Fibroblast of skin of left biceps (primary cell): ENCODE measurements at regions not wholly inside any gene's neighbourhood (a gene's known extent, or its start where the extent isn't known, plus 50 kb on each side); places are given as distances from the start of the nearest gene placed in this dataset.

Experiments
- DNase-seq, 2 experiments: peaks; one replicate each; pipeline ENCODE4 v3.0.0-alpha.2; 2013; ENCODE audit warnings: low read depth in 2 of 2

DNA sequence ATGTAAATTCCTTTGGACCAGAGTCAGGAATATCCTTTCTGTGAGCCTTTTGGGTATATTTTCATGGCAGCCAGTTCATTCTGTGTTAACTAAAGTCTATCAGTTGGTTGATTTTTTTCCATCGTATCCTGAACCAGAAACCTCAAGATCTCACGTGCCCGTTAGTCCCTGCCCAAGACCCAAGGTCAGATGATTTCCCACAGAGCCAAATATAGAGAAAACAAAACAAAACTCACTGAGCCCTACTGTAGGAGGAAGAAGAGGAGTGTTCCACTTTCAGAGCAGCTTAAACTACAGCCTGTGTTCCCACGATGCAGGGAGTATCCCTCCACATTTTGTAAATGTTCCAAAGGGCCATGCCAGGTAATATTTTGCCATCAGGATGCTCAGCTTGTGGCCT is 96.0 kb upstream of the ADO start:
- no peak for DNase-seq

DNA sequence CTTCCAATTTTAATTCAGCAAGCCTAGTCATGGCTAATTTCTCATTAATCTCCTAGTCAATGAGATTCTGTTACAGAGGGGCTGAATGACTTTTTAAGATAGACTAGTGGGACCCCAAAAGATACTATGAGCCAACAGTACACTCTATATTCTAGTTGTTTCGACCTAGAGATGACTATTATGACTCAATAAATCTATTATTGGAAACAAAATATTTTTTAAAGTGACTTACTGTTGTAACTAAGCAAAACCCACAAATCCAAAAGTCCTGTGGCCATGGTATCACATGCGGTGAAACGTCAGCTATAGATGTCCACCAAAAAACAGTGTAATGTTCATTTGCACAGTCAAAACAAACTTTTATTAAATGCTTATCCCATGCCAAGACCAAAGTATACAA is 95.3 kb upstream of the ADO start:
- DNase-seq = no peak

DNA sequence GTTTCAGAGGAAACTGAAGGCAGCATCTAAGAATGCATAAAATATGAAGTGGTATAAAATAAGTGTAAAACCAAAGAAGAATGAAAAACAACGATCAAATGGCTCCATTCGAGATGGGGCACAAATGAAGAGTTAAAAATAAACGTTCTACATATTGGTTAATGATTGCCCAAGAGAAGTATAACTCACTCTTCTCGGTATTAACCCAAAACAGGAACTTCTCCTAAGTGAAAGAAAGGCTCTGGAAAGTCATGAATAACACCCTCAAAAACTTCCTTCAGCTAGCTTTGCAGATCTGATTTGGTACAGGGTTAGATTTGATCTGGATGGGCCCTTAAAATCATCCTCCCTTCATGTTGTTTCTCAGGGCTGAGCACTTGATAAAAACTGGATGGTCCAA is 94.3 kb upstream of the ADO start:
- DNase-seq = no peak

GRCh38 chr10:62715383-62715782 is 89.1 kb upstream of the ADO start:
- no peak for DNase-seq

DNA sequence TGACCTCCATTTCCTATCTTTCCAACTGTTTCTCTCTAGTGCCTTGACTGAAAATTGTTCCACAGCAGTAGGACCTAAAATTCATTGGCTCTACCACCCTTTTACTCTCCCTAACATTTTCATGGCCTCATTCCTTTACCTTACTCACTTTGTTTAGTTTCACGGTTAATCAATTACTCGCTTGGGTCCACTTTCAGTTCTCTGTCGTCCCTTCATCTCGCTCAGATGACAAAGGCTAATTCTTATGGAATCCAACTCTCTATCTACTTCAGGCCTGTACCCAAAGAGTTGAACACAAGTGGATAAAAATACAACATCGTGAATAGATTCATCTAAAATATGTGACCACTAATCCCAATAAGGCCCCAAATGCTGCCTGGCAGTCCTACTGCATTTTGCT is 85.9 kb upstream of the ADO start:
- DNase-seq = no peak

GRCh38 chr10:62719061-62719460 is 85.5 kb upstream of the ADO start:
- DNase-seq = no peak

DNA sequence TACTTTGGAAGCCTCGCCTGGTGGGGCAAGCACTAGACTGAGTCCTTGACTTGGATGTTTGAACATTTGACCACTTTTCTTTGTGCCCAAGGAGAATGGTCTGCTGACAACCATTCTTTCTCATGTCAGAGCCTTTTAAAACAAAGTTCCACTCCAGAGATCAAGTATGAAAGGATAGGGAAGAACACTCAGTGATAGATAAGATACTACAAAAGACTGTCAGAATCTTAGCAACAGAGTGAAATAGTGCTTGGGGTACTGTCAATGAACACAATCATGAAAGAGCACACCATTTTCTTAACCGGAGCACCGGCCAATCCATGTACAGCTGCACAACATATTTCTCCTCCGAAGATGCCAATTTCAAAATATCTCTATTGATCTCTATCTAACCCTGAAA is 82.8 kb upstream of the ADO start:
- DNase-seq = no peak

- no peak for DNase-seq
Measured at GRCh38 chr10:62723375-62723774, 81.1 kb upstream of the ADO start.

GRCh38 chr10:62724465-62724864 is 80.1 kb upstream of the ADO start:
- DNase-seq = no peak

DNA sequence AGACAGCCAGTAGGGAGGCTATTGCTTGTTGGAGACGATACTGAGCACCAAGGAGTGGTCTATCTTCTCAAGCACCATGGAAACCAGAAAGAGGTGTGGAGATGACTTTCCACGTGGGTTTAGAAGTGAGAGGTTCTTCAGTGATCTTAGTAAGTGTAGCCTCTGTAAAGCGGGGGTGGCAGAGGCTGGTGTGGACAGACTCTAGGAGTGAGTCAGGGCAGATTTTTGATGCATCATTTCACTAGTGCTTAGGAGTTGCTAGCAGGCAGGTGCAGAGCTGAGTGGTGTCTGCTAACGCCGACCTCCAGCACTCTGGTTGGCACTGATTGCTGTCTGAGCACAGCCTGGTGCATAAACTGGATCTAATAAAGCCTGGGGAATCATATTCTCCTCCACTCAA is 78.4 kb upstream of the ADO start:
- DNase-seq = no peak

DNA sequence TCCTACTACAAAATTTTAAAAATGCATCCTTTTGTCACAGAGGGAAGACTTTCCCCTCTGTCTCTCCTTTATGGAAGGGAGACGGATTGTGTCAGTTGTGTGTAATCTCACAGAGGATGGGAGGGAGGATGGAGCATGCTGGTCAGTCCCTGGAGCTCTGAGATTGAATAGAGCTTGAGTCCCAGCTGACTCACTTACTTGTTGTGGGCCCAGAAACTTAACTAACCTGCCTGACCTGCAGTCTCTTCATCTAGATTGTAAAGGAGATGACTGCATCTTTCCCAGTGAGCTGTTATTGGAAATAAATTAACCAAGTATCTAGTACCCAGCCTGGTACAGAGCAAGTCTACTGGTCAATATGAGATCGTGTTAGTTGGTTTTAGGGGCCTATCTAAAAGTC is 77.9 kb upstream of the ADO start:
- DNase-seq = no peak

GRCh38 chr10:62727934-62728333 is 76.6 kb upstream of the ADO start:
- DNase-seq = no peak

DNA sequence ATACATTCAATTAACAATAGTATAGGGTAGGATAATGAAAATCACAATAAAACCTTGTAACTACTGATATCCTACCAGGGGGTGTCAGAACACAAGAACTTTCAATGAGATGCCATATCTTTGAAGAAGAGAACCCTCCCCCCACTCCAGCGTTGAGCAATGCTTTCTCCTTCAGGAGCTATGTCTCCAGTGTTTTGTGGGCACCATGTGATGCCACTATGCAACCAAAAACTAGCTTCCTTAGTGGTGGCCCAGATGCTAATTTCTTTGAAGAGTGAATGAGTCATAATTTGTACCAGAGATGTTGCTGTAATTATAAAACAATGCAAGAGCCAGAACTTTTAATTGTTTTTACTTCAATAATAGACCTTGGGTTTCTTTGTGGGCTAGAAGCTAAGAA is 76.0 kb upstream of the ADO start:
- DNase-seq = no peak

DNA sequence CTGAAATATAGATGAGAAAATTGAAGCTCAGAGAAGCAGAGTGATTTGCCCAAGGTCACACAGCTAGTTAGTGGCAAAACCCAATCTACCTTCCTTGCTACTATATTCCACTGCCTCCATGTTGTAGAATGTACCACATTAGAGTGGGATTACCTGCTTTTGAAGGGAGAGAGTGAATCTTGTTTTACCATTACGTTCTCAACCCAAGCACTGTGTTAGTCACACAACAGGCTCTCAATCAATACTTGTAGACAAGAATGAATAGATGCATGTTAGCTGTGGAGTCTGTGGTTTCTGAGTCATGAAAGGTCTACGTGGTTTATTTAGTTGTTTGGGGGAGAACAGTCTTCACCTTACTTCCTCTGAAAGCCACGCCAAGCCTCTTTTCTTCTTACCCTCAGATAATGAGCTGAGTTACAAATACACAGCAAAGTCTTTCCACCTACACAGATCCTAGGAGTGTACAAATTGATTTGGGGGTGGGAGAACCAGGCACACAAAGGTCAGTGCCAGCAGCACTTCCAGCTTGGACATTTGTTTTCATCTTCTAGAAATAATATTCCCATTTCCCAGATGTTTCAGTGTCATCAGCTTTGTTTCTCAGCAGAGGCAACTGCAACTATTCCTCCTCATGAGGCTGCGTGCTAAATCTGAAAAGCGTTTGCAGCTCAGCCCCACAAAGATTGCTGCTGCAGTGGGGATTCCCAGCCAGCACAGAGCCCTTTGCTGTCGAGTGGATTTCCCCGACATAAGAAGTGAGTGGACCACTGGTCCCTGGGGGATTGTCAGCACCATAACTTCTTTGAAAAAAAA is 71.5 kb upstream of the ADO start:
- peak; percentile 40 to 41 for DNase-seq

GRCh38 chr10:62733654-62734293 is 70.7 kb upstream of the ADO start:
- DNase-seq = no peak

DNA sequence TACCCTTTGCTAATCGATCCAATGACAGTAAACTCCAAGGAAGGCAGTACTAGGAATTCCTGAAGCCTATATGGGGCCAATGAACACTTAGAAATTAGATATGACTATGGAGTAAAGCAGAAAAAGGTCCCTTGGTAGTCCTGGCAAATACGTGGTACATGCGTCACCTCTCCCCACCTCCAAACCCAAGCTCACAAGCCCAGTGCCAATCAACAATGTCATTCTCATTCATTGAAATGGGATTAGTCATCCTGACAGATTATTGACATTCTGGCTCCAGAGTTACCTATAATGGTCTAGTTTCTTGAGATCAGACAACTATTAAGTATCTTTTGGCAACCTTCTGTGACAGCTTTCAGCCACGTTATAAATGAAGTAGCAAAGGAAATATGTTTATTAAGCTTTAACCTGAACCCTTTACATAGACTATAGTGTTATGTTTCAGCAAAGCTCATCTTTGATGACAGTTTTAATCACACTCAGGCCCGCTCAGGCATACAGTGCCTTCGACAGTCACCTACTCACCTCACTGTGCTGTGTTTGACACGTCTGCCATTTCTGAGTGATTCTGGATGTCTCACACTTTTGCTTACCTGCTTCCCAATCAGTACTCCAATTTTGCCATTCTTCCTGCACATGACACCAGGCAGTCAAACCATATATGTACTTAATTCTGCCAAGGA is 69.6 kb upstream of the ADO start:
- no peak for DNase-seq

GRCh38 chr10:62735464-62736167 is 68.9 kb upstream of the ADO start:
- DNase-seq = peak; percentile 16 to 33

GRCh38 chr10:62736168-62736546 is 68.4 kb upstream of the ADO start:
- no peak for DNase-seq

DNA sequence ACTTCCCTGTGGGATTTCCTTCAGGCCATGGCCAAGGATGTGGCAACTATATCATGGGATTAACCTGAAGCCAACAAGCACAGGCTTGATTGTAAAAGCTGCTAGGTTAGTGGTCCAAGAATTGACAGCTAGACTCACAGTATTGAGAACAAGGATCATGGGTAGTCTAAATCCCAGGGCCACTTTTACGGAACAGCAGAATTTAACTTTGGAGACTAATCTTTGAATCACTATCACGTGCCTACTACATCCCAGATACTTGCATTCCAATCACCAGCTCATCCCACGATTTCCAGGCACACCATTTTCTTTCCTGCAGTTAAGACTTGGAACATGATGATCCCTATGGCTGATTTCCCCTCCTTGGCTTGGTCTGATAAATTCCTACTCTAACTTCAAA is 65.6 kb upstream of the ADO start:
- peak; percentile 7 to 10 for DNase-seq

DNA sequence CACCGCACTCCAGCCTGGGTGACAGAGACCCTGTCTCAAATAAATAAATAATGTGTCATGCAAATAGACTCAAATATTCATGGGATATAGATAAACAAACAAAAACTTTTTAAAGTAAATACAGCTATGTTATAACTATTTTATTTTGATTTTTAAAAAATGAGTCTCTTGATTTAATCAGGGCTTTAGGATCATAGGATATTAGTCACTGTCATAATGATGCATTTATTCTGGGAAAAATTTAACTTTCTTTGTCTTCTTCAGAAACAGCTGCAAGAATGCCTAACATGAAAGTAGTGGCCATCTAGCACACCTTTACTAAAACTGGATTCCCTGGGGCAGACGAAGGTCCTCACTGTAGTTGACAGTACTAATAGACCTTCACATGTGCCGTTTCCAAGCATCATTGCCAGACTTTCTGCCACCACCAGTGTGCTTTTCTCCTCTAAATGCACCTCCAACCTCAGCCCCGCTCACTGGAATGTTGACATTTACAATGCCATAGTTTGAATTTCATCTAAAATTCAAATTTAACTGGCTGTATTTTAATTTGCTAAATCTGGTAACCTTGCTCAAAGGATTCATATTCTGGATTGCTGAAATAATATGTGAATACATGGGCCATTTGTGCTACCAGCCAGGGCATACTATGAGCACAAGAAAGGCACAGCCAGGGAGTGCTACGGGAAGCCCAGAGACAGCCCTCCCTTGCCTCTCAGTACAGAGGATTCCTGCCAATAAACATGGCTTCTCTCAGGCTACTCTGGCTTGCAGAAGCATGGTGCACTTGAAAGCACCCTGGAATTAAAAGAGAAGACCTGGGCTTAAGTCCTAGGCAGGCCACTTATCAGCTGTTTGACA is 63.4 kb upstream of the ADO start:
- DNase-seq = no peak

GRCh38 chr10:62741996-62742395 is 62.5 kb upstream of the ADO start:
- DNase-seq = no peak
